Fibroblast of the aortic adventitia (primary cell): ENCODE measurements at regions not wholly inside any gene's neighbourhood (a gene's known extent, or its start where the extent isn't known, plus 50 kb on each side); places are given as distances from the start of the nearest gene placed in this dataset.

ENCODE experiments used
- DNase-seq: peaks from one replicate; pipeline ENCODE4 v3.0.0-alpha.2; 2010; ENCODE audit warnings: low read depth
- H3K4me3 ChIP-seq: 2 replicates; pipeline ENCODE4 v1.5.1; 2011; ENCODE audit warnings: low read depth, mild to moderate bottlenecking, control low read depth, low read length, moderate library complexity
- TF ChIP-seq, protein P1 (sequence below): IDR thresholded peaks from 2 replicates; pipeline ENCODE4 v1.5.1; 2011; ENCODE audit warnings: mild to moderate bottlenecking, low read length, control low read depth, inconsistent platforms; ENCODE audit not compliant: insufficient read depth

- TF ChIP-seq, protein P1, sequence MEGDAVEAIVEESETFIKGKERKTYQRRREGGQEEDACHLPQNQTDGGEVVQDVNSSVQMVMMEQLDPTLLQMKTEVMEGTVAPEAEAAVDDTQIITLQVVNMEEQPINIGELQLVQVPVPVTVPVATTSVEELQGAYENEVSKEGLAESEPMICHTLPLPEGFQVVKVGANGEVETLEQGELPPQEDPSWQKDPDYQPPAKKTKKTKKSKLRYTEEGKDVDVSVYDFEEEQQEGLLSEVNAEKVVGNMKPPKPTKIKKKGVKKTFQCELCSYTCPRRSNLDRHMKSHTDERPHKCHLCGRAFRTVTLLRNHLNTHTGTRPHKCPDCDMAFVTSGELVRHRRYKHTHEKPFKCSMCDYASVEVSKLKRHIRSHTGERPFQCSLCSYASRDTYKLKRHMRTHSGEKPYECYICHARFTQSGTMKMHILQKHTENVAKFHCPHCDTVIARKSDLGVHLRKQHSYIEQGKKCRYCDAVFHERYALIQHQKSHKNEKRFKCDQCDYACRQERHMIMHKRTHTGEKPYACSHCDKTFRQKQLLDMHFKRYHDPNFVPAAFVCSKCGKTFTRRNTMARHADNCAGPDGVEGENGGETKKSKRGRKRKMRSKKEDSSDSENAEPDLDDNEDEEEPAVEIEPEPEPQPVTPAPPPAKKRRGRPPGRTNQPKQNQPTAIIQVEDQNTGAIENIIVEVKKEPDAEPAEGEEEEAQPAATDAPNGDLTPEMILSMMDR = no peak
- no peak overlapping the region for H3K4me3 ChIP-seq
- DNase-seq = no peak
These were observed 366.9 kb upstream of the NUDT12 start for GRCh38 chr5:103929338-103930013.

DNA sequence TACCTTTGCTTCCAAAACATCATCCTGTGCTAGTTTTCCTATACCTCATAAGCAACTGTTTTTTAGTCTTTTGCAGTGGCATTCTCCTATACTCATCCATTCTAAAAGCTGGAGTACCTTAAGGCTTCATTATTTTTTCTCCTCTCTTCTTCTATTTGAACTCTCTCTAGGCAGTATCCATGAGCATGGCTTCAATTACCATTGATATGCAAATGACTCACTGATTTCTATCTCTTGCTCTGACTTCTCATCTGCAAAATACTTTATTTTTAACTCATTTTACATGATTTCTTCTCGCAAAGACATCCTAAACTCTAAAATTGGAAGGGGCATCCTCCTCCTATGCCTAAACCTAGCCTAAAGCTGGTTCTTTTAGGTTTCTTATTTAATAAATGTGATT, 365.1 kb upstream of the NUDT12 start:
- TF ChIP-seq, protein P1 = no peak
- H3K4me3 ChIP-seq = no peak overlapping the region

GRCh38 chr5:103923616-103924168, 361.1 kb upstream of the NUDT12 start:
- no peak for DNase-seq
- TF ChIP-seq, protein P1 = no peak
- no peak overlapping the region for H3K4me3 ChIP-seq

More for the DNA sequence above, 365.1 kb upstream of the NUDT12 start:
- DNase-seq = no peak

DNA sequence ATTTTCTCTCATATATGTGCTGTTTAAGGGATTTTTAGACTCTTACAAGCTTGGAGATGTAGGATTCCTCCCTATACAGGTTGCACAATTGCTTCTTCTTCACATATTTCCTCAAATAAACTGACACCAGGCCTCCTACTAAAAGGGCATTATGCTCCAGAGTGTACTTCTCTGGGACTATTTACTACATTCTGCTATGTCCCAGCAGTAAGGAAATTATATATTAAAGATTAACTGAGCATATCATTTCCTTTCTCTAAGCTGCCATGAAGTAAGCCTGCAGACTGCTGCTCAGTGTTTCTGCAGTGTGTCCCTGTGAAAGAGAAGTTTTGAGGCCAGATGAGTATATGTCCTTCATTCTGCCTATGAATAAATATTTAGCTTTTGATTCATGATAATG, 356.9 kb upstream of the NUDT12 start:
- H3K4me3 ChIP-seq = no peak overlapping the region
- TF ChIP-seq, protein P1 = no peak
- no peak for DNase-seq

DNA sequence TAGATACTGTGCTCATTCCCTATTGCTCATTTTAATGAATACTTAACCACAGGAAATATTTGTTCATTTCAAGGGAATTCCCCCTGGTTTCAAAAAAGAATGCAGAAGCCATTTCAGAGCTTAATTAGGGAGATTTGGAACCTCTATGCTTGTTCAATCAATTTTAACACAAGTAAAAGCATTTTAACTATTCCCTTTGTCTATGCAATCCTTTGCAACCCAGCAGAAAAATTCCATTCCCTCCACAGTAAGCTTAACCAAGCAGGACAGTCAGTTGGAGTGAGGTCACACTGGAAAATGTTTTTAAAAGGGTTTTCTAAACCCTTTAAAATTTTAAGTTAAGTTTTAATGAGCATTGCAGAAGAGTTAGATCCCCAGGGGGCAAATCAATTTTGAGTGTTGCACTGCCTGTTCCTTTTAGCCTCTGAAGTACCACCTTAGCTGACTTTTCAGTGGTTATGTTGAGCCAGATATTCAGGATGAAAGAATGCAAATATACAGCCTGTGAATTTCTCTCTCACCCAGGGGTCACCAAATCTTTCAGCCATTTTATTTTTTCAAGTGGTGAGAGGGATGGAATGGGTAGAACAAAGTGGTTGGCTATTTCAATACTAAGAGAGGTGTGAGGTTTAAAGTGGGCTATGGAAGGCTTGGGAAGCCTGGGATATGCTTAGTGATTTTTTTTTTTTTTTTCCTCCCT, 356.2 kb upstream of the NUDT12 start:
- peak; percentile 33 for DNase-seq
- TF ChIP-seq, protein P1 = no peak
- no peak overlapping the region for H3K4me3 ChIP-seq

DNA sequence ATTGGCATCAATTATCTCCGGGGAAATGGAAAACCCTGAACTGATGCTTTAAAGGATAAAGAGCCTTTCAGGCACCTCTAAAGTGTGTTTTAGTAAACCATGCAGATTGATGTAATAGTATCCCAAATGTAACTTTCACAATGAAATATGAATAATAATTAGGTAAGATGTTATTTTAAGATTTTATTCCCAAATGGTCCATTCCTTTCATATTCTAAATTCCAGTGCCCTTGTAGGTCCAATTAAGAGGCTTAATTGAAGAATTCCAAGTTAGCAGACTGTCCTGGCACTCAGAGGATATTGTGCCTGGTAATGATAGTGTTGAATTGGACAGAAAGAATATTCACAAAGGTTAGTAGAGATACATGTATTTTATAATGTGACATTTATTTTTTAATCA, 352.5 kb upstream of the NUDT12 start:
- TF ChIP-seq, protein P1 = no peak
- DNase-seq = no peak
- H3K4me3 ChIP-seq = no peak overlapping the region
